ENCODE measurements at regions not wholly inside any gene's neighbourhood (a gene's known extent, or its start where the extent isn't known, plus 50 kb on each side); places are given as distances from the start of the nearest gene placed in this dataset.
"Not testable (repeated sequence)": the region's sequence is repeated elsewhere in the genome, so short reads cannot be mapped to it uniquely, and the experiment has no call there.

- Mint-ChIP-seq H3K4me1 (no peaks in the 10 kb centered on the region), H3K4me3 (no peak overlapping the region), H3K27ac (no peak overlapping the region), H3K9me3 (no peaks in the 10 kb centered on the region), H3K36me3 (no peaks in the 10 kb centered on the region), H3K27me3 (peaks cover under 1 to 5% of the 10 kb centered on the region in 2 donors)
- no peak for ATAC-seq (replicated peaks)
- no peak for DNase-seq
Measured at GRCh38 chr18:57898506-57899124, 95.5 kb upstream of the ATP8B1 start.

- peaks cover 5% of the 10 kb centered on the region in 2 donors for H3K9me3 Mint-ChIP-seq
- DNase-seq (no peak), ATAC-seq (replicated peaks) (no peak)
- no peak overlapping the region for H3K27ac Mint-ChIP-seq
- H3K27me3 Mint-ChIP-seq = peaks cover 4 to 5% of the 10 kb centered on the region in 2 donors
- peaks cover 7 to 14% of the 10 kb centered on the region in 2 donors for H3K4me1 Mint-ChIP-seq
- H3K36me3 Mint-ChIP-seq = peaks cover 2 to 4% of the 10 kb centered on the region in 2 donors
- H3K4me3 Mint-ChIP-seq = no peak overlapping the region
Measured at GRCh38 chr18:57895182-57895581, 92.1 kb upstream of the ATP8B1 start.

GRCh38 chr18:57891707-57892391, 88.7 kb upstream of the ATP8B1 start:
- H3K4me3 Mint-ChIP-seq = no peak overlapping the region
- peak in 1 of 2 donors; percentile 29 for ATAC-seq (replicated peaks)
- H3K27ac Mint-ChIP-seq = no peak overlapping the region
- peaks cover 6 to 10% of the 10 kb centered on the region in 2 donors for H3K36me3 Mint-ChIP-seq
- peaks cover 11 to 14% of the 10 kb centered on the region in 2 donors for H3K9me3 Mint-ChIP-seq
- DNase-seq = no peak
- peaks cover 6 to 9% of the 10 kb centered on the region in 2 donors for H3K27me3 Mint-ChIP-seq
- peaks cover 7 to 14% of the 10 kb centered on the region in 2 donors for H3K4me1 Mint-ChIP-seq

- DNase-seq (no peak), ATAC-seq (replicated peaks) (no peak)
- Mint-ChIP-seq H3K27me3 (peaks cover 6 to 9% of the 10 kb centered on the region in 2 donors), H3K9me3 (peaks cover 11 to 14% of the 10 kb centered on the region in 2 donors), H3K27ac (no peak overlapping the region), H3K4me1 (peaks cover 7 to 14% of the 10 kb centered on the region in 2 donors), H3K36me3 (peaks cover 6 to 10% of the 10 kb centered on the region in 2 donors), H3K4me3 (no peak overlapping the region)
Measured at GRCh38 chr18:57890266-57890665, 87.2 kb upstream of the ATP8B1 start.

- Mint-ChIP-seq H3K4me1 (peaks cover 7 to 14% of the 10 kb centered on the region in 2 donors), H3K9me3 (peaks cover 11 to 14% of the 10 kb centered on the region in 2 donors), H3K36me3 (peaks cover 6 to 10% of the 10 kb centered on the region in 2 donors), H3K4me3 (no peak overlapping the region), H3K27me3 (peaks cover 6 to 9% of the 10 kb centered on the region in 2 donors), H3K27ac (no peak overlapping the region)
- no peak for DNase-seq
- ATAC-seq (replicated peaks) = no peak
Measured at GRCh38 chr18:57889841-57890240, 86.7 kb upstream of the ATP8B1 start.

- H3K27me3 Mint-ChIP-seq = peaks cover 5 to 6% of the 10 kb centered on the region in 2 donors
- peaks cover 11 to 14% of the 10 kb centered on the region in 2 donors for H3K9me3 Mint-ChIP-seq
- peaks cover 7 to 14% of the 10 kb centered on the region in 2 donors for H3K4me1 Mint-ChIP-seq
- DNase-seq (no peak), ATAC-seq (replicated peaks) (no peak)
- H3K36me3 Mint-ChIP-seq = peaks cover 6 to 10% of the 10 kb centered on the region in 2 donors
- H3K4me3 Mint-ChIP-seq = no peak overlapping the region
- H3K27ac Mint-ChIP-seq = no peak overlapping the region
Measured at GRCh38 chr18:57887543-57888383, 84.6 kb upstream of the ATP8B1 start.

GRCh38 chr18:57885931-57886330, 82.8 kb upstream of the ATP8B1 start:
- peaks cover 5 to 6% of the 10 kb centered on the region in 2 donors for H3K36me3 Mint-ChIP-seq

GRCh38 chr18:57882465-57882864, 79.3 kb upstream of the ATP8B1 start:
- ATAC-seq (replicated peaks) (no peak), DNase-seq (no peak)
- no peak overlapping the region for H3K27ac Mint-ChIP-seq
- peaks cover 8 to 11% of the 10 kb centered on the region in 2 donors for H3K9me3 Mint-ChIP-seq
- H3K4me1 Mint-ChIP-seq = peaks cover 4 to 8% of the 10 kb centered on the region in 2 donors
- peaks cover 0 to 8% of the 10 kb centered on the region in 2 donors for H3K27me3 Mint-ChIP-seq
- no peak overlapping the region for H3K4me3 Mint-ChIP-seq
- peaks cover 3 to 11% of the 10 kb centered on the region in 2 donors for H3K36me3 Mint-ChIP-seq

More at GRCh38 chr18:57885931-57886330, 82.8 kb upstream of the ATP8B1 start:
- H3K4me1 Mint-ChIP-seq = peaks cover 4 to 8% of the 10 kb centered on the region in 2 donors
- no peak for ATAC-seq (replicated peaks)
- H3K27ac Mint-ChIP-seq = no peak overlapping the region
- peaks cover 7 to 9% of the 10 kb centered on the region in 2 donors for H3K9me3 Mint-ChIP-seq
- H3K27me3 Mint-ChIP-seq = peaks cover 5 to 6% of the 10 kb centered on the region in 2 donors
- H3K4me3 Mint-ChIP-seq = no peak overlapping the region
- DNase-seq = no peak

GRCh38 chr18:57881818-57882413, 78.8 kb upstream of the ATP8B1 start:
- Mint-ChIP-seq H3K27me3 (peaks cover 0 to 8% of the 10 kb centered on the region in 2 donors), H3K36me3 (peaks cover 3 to 11% of the 10 kb centered on the region in 2 donors), H3K4me3 (no peak overlapping the region), H3K27ac (no peak overlapping the region), H3K4me1 (peaks cover 4 to 8% of the 10 kb centered on the region in 2 donors), H3K9me3 (peaks cover 8 to 11% of the 10 kb centered on the region in 2 donors)
- DNase-seq (peak; percentile 44), ATAC-seq (replicated peaks) (peak; percentile 94 to 98)

- H3K4me3 Mint-ChIP-seq; H3K27me3 Mint-ChIP-seq; ATAC-seq (replicated peaks); H3K4me1 Mint-ChIP-seq; H3K27ac Mint-ChIP-seq; DNase-seq: not testable (repeated sequence)
- peaks cover 8 to 11% of the 10 kb centered on the region in 2 donors for H3K9me3 Mint-ChIP-seq
- peaks cover 3 to 11% of the 10 kb centered on the region in 2 donors for H3K36me3 Mint-ChIP-seq
Measured at GRCh38 chr18:57879924-57880323, 76.8 kb upstream of the ATP8B1 start.

GRCh38 chr18:57869221-57869620, 66.1 kb upstream of the ATP8B1 start:
- ATAC-seq (replicated peaks) = no peak
- Mint-ChIP-seq H3K4me1 (no peaks in the 10 kb centered on the region), H3K36me3 (peaks cover 6 to 18% of the 10 kb centered on the region in 2 donors), H3K9me3 (peaks cover 19 to 21% of the 10 kb centered on the region in 2 donors), H3K4me3 (no peak overlapping the region), H3K27me3 (peaks cover 0 to 3% of the 10 kb centered on the region in 2 donors), H3K27ac (no peak overlapping the region)
- no peak for DNase-seq

- Mint-ChIP-seq H3K9me3 (peaks cover 3 to 6% of the 10 kb centered on the region in 2 donors), H3K27me3 (peaks cover 10% of the 10 kb centered on the region in 2 donors), H3K36me3 (peaks cover under 1 to 6% of the 10 kb centered on the region in 2 donors), H3K4me1 (no peaks in the 10 kb centered on the region), H3K27ac (no peak overlapping the region), H3K4me3 (no peak overlapping the region)
- ATAC-seq (replicated peaks) (no peak), DNase-seq (no peak)
Measured at GRCh38 chr18:57866355-57866754, 63.2 kb upstream of the ATP8B1 start.

- ATAC-seq (replicated peaks) = no peak
- no peak for DNase-seq
- H3K36me3 Mint-ChIP-seq = no peaks in the 10 kb centered on the region
- H3K9me3 Mint-ChIP-seq = no peaks in the 10 kb centered on the region
- no peak overlapping the region for H3K27ac Mint-ChIP-seq
- no peak overlapping the region for H3K4me3 Mint-ChIP-seq
- peaks cover 10% of the 10 kb centered on the region in 2 donors for H3K27me3 Mint-ChIP-seq
- no peaks in the 10 kb centered on the region for H3K4me1 Mint-ChIP-seq
Measured at GRCh38 chr18:57864615-57865121, 61.6 kb upstream of the ATP8B1 start.
